Activated naive CD4-positive, alpha-beta T cell treated with anti-CD3 and anti-CD28 coated beads, Interleukin-2, amount 50 U/mL, for 16 hours (primary cell): ENCODE measurements at regions not wholly inside any gene's neighbourhood (a gene's known extent, or its start where the extent isn't known, plus 50 kb on each side); places are given as distances from the start of the nearest gene placed in this dataset.

Experiments used
- DNase-seq: peaks from one replicate; pipeline ENCODE4 v3.0.0-alpha.2; 2020

DNA sequence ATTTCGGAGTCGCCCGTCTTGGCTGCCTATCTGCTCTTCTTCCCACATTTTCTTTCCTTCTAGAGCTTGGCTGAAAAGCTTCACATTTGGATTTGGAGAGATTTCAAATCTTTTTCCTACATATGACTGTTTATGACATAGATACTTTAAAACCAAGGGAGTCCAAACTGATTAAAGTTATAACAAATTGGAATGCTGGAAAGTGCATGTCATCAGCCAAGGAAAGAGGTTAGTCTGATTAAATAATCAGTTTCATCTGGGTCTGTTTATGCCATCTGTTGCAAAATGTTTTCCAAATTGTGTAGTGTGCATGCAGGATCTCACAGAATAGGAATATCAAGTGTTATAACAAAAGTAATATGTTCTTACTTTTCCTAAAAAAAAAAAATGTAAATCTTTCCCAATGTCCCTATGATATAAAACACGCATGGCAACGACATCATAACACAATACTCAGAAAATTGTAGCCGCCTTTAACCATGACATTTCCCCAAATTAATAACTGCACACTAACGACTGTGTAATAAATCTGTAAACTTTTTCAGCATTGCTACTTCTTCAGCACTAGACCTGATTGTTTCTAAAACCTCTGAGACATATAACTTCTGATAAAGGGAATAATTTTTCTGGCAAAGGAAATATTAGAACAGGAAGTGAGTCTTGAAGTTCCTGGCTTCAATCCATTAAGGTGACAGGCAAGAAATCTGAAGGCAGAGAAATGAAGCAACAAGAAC is 230.2 kb upstream of the FOXQ1 start:
- no peak for DNase-seq

DNA sequence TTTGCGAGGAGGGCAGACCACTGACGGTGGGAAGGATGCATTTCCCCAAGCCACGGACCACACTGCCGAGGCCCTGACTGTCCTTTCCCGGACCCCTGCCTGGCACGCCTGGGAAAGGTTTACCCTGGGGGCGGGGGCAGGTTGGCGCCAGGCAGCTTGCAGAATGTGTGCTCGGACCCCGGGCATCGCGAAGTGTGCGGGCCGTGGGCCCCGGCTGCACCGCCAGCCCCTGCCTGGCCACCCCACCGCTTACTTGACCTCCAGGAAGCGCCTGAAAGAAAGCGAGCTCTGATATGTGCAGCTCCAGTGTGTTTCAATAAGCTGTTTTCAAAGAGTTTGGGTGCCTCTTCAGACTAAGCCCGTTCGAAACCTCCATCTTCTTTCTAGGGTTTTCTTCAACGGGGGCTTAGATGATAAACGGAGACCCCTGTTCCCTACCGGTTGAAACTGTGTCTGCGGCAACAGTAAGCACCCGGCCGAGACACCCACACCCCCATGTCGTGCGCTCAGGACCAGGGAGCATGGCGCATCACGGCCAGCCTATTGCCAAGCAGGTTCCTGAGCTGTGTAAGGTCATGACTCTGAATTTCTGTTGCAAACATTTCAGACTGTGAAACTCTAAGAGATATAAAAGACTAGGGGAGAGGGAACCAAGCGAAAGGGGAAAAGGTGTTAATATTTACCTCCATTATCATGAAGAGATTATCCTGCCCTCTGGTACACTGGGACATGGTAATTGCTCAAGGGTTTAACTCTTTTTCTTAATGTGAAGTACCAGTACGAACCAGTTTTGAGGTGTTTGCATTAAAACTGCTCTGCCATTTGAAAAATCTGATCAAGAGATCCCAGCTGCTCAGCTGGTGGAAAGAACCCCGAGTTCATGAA is 231.2 kb upstream of the FOXQ1 start:
- DNase-seq: no peak

DNA sequence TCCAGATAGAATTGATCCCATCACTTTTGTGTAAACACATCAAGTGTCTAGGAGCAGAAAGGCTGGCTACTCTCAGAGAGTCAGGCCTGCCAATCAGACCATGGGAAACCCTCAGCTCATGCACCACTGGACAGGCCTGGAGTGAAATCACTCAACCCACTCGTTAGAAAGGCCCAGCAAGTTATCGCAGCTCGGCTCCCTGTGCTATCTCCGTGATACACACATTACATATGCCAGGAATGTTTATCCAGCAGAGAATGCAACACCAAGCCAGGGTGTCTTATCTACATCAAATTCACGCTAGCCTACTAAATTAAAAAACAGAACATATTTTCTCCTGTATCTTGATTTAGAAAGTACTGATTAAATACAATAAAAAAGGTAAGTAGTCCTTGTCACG is 232.4 kb upstream of the FOXQ1 start:
- no peak for DNase-seq

DNA sequence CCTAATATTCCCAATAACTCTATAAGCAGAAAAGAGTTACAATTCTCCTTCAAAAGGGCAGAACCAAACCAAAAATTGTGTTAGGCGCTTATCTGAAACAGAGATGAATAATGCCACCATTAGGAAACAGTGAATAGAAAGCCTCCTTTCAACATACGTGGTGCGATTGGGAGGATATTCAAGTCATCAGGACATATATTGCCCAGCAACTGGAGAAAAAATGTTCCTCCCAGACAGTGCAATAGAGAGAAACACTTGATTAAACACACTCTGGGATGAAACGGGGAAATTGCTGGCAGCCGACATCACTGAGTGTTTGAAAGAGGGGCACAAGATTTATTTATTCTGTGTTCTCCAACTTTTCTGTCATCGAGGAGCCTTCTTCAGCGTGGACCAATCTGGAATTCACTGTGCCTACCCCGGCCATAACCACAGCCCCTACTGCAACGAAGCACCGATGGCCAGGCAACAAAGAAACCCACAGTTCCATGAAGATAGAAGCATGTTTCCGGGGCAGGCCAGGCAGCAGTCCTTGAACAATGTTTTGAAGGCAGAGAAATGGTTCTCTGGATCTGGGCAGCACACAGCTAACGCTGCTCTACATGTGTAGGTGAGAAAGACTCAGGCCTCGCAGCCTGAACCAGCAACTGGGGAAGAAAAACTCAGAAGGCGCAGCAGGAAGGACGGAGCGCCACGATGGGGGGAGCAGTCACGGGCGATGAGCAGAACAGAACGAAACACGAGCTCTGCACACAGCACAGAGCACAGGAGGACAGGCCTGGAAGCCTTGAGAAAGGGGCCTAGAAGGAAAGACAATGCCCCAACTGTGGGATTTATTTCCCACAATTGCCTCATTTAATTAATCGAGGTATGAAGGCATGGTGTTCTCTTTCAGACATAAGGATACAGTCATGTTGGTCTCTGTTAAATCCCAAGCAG is 234.2 kb upstream of the FOXQ1 start:
- DNase-seq: no peak

DNA sequence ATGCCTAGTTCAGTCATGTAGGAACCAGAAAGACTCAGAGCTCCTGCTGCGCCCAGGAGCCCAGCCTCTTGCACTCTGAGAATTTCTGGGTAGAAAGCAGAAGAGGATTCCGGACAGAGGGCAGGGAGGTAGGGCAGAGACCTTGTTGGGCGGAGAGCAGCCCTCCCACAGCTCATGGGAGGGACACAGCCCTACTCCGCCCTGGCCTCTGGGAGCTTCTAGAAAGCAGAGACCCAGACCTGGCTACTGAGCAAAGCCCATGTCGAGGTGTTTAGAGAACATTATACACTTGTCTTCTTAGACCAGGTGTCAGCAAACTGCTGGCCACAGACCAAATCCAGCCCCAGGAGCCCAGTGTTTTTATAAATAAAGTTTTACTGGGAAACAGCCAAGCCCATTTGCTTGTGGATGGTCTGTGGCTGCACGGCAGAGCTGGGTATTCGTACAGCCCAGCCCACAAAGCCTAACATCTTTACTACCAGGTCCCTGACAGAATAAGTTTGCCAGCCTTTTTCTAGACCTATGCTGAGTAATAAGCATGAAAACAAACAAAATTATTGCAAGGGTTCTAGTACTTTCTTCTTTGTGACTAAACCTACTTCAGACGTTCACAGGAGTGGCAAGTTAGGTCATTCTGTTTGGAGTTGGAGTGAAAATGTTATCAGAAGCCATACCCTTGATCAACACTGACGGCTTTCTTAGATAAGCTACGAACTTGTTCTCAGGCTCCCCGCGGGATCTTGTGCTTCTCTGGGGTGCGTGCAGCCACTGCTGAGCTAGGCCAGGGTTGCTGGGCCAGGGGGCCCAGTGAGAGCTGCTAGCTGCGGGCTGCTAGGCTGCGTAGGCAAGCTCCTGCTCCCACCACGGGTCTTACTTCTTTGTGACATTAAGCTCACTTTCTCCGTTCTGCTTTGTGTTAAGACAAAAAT is 235.1 kb upstream of the FOXQ1 start:
- DNase-seq: no peak

DNA sequence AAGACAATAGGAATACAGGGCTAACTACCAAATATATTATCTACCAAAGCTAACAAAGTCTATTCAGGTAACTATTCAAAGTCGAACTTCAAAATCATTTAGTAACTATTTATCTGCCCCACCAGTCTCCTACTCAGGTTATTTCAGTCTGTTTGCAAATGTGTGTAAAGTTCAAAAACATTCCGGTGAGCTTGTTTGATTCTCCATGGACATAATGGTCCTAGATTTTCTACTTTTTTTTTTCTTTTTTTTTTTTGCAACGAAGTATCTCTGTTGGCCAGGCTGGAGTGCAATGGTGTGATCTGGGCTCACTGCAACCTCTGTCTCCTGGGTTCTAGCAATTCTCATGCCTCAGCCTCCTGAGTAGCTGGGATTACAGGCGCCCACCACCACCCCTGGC is 236.0 kb upstream of the FOXQ1 start:
- DNase-seq: no peak

DNA sequence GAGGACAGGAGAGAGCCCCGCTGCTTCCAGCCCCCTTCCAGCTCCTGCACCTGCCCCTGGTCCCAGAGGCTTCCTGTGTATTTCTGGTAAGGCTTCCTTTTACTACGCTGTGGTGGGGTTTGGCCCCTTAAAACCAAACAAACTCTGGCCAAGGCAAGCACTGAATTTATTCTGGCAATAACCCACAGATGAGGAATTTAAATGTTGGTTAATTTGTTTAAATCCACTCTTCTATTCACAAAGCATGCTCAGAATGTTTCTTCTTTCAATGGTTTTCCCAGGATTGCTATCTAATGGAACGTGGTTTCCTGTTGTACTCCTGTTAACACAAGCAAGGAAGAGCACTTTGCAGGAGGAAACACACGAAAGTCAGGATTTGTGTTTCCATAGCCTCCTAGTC is 236.5 kb upstream of the FOXQ1 start:
- no peak for DNase-seq

DNA sequence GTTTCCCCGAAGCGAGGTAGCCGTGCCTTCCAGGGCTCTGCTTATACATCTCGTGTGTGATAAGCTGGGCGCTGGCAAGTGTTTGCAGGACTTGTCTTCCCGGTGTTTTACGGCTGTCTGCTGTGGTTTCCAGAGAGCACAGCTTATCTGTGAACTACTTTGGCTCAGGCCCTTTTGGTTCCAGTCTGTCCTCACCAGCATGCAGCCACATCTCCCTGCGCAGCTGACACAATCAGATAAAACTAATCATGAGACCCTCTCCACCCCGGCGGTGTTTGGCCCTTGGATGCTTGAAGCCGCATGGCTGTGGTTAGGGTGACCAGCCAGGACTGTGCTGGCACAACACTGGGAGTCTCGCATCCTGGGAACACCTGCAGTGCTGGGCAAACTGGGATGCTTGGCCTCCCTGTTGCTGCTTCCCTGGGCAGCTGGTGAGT is 241.8 kb upstream of the FOXQ1 start:
- DNase-seq: no peak

DNA sequence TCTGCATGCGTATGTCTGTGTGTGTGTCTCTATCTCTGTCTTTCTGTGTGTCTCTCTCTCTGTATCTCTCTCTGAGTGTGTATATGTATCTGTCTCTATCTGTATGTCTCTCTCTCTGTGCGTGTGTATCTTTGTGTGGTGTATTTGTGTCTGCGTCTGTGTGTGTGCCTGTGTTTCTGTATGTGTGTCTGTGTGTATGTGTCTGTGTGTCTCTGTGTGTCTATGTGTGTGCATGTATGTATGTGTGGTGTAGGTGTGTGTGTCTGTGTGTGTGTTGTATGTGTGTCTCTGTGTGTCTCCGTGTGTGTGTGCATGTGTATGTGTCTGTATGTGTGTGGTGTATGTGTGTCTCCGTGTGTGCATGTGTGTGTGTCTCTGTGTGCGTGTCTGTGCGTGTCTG is 243.0 kb upstream of the FOXQ1 start:
- DNase-seq: no peak

DNA sequence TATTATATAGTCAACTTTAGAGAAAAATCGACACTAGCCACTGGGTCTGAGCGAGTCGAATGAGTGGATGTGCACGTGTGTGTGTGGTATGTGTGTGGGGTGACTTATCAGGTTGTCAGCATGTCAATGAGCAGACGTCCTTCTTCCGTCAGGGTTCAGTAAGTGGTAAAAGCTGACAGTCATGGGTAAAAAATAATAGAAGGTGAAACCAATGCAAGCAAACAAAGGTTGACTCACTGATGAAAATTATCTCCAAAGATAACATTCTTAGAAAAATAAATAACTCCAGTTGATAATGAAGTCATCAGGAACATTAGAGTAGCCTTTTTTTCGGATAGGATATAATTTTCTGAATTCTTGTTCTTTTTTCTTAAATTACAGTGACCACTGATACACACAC is 243.8 kb upstream of the FOXQ1 start:
- no peak for DNase-seq

DNA sequence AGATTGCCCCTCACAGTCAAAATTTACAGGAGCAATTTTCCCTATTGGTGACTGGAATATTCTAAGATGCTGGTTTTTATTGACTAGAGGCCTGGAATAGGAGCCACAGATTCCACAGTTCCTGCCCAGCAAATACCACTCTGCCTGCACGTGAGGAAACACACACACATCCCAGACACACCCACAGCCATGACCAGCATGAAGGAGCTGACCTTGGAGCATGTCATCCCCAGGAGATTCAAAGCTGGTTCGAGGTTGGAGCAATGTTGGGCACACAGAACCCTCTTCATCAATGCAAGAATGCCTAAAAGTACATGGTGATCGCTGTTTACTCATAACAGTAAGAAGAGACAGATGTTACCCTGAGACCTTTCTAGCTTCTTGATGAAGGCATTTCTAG is 244.6 kb upstream of the FOXQ1 start:
- DNase-seq: no peak

DNA sequence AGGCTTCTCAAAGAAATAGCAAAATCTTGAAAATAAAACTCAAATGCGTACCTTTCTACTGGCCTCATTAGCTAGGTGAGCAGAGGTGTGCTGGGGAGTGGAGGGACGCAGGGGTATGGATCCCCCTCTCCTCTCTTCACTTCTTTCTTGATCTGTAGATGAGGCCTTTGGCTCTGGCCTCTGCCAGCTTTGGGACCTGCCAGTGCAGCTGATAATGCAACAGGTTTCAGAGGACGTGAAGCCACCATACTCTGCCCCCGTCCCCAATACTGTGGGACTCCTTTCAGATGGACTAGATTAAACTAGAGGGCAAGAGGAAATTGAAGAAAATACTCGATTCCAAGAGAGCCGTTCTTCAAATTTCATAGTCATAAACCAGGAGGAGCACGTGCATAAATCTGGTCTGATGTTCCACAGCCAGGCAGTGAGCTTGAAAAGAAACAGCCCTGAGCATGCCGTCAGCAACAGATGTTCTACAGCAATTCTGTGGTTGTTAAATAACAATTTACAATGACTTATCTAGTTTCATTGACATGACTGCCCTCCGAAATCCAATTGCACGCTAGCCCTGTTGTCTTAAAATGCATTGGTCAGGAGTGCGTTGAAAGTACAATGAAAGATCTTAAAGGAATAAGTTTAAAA is 245.3 kb upstream of the FOXQ1 start:
- no peak for DNase-seq

DNA sequence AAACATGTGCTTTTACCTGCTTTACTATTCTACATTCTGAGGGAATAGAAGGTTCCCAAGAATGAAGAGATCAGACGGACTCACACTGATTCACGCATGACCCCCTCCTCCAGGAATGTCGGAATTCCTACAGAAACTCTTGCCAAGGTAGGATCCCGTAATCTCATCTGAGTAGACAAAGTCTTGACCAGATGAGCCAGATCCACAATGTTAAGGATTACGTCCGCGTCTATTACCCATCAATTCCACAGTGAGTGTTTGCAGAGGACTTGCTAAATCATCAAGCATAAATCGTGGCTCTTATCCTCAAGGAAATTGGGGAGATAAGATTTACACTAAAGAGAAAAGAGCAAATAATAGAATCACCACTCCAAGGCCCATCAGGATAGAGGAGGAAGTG is 245.9 kb upstream of the FOXQ1 start:
- no peak for DNase-seq

DNA sequence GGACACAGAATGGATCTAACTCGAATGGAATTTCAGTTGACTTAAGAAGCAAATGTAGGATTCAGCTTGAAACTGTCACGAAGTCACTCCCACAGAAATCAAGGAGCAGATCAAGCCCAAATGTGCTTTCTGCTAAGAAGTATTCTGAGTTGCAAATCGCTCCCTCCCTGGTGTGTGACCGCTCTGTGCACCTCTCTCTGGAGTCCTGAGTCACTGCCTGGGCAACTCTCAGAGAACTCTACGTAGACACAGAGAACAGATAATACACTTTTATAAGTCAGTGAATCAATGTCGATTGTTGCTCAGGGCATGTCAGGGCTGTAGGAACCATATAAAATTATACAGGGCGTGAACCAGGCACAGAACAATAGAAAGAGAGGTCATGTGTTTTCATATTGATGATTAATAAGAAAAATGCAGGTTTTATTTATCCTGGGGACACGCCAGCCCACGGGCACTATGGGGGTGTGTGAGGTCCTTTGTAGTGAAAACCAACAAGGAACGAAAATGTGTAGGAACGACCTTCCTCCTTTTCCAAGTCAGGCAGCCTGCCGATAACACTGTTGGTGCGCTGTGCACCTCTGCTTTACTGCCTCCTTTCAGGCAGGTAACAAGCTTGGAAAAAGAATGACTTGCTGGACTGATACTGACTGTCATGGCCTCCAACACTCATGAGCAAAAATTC is 248.1 kb upstream of the FOXQ1 start:
- no peak for DNase-seq

DNA sequence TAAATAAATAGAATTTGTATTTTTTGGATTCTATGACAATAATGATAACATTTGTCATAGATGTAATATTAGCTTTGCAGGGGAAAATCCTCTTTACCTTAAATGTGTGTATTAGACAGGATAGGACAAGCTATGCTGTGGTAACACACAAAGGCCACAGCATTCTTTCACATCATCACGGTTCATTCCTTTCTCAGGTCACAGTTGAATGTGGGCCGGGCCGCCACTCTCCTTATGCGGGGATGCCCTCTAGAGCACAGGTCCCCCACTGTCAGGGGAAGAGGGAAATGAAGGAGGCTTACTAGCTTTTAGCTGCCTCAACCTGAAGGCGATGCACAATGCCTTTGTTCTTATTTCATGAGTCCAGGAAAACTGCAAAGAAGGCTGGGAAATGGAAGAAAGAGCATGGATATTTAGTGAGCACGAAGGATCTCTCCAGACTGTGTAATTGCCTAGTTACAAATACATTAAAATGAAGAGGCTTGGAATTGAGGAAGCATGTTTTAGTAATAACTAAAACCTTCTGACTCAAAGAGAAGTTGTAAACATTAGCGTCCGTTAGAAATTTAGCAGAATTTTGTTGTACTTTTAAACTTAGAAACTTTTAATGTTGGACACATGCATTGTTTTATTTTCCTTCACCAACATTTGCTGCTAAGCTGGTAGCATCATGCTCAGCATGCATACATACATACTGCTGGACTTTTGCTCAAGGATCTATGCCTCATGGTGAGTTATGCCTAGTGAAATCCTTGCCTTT is 248.9 kb upstream of the FOXQ1 start:
- DNase-seq: no peak

DNA sequence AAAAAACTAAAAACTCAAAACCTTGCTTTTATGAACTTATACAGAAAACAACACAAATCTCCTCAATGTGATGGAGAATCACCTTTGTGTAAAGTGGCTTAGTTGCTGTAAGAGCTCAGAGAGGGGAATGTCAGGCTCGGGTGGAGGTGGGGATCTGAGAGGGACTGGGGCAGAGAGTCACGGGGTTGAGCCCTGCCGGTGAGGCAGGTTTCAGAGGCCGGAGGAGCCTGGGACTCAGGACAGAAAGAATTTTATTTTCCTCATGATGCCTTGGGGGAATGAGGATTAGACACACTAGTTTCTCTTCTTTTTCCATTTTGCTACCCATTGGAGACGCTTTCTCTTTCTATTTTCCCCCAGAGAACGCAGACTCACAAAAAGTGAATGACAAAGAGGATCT is 252.3 kb upstream of the FOXQ1 start:
- DNase-seq: no peak

DNA sequence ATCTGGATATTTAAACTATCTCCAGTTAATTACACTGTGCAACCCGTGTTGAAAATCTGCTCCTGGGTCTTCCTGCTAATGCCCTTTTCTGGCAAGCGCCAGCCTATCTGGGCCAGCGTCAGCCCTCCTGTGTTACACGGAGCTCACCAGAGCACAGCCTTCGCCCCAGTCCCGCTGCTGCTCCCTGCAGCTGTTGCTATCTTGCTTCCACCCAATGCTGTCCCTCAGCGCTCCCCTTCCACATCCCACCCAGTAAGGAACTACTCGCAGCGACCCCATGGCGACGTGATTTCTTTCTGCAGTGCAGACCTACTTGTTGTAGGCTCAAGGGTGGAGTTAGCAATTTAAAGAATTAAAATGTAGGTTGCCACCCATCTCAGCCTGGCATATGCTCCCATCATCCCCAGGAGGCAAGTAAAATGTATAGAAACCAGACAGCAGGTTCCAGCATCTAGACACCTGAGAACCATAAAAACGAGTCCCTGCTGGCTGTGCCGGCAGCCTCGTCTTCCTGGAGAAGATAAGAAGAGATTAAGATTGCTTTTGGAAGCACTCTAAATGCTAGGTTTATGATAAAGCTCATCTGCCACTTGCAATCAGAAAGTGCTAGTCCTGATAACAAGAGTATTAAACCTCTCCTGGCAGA is 254.3 kb upstream of the FOXQ1 start:
- DNase-seq: no peak

DNA sequence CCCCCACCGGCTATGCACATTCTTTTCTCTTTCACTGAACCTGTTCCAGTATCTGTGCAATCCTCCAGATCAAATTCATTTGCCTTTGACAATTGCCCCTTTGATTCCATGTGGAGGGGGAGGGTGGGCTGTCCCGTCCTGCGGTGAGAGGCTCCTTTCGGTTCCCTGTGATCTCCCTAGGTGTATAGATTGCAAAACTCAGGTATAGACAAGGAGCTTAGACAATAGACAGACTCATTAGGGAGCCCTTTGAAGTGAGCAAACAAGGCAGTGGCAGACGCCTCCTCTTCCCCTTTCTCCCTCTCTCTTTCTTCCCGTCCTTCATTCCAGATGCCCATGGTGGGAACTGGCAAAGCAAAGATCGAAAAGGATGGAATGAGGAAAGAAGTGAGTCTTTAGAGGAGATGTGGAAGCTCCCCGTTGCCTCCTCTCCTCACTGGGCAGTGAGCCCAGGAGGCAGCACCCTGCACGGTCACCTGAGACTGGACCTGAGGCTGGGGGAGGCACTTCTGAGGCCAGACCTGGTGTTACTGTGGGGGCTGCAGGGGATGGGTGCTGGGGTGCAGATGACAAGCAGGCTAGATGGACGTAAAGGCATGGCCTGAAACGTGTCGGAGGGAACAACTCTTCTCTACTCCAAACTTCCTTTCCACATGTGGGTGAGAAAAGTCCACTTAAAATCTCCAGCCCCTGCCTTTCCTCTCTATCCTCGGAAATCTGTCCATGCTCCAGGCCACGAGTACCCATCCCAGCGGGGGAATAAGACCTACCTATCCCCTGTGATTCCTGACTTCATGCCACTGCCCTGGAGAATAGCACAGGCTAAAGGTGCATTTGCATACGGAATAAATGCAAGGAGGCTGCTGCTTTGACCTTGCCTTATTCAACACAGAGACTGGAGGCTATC is 256.6 kb upstream of the FOXQ1 start:
- no peak for DNase-seq

DNA sequence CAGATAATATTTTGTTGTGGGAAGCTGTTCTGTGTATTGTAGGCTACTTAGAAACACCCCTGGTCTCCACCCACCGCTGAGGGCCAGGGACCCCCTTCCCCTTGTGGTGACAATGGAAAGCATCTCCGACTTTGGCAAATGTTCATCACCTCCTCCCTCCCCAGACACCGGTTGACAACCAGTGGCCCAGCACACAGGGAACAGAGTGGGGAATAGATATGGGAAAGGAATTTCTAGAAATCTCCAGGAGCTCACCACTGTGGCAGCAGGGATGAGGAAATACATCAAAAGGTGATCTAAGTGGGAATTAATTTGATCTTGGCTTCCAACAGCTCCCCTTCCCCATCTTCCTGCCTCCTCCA is 257.3 kb upstream of the FOXQ1 start:
- no peak for DNase-seq
